ENCODE measurements at regions not wholly inside any gene's neighbourhood (a gene's known extent, or its start where the extent isn't known, plus 50 kb on each side); places are given as distances from the start of the nearest gene placed in this dataset.

- TF ChIP-seq GATA3 (IDR thresholded peaks at IDR 0.05; ENCODE audit: low read depth, low read length) (no peak), GATA2 (IDR thresholded peaks at IDR 0.05; ENCODE audit: low read depth, low read length) (no peak)
Observed at GRCh38 chr2:84165256-84165655, 293.8 kb downstream of the SUCLG1 start.

Data from SH-SY5Y (cell line).